ENCODE measurements at regions not wholly inside any gene's neighbourhood (a gene's known extent, or its start where the extent isn't known, plus 50 kb on each side); places are given as distances from the start of the nearest gene placed in this dataset.

DNA sequence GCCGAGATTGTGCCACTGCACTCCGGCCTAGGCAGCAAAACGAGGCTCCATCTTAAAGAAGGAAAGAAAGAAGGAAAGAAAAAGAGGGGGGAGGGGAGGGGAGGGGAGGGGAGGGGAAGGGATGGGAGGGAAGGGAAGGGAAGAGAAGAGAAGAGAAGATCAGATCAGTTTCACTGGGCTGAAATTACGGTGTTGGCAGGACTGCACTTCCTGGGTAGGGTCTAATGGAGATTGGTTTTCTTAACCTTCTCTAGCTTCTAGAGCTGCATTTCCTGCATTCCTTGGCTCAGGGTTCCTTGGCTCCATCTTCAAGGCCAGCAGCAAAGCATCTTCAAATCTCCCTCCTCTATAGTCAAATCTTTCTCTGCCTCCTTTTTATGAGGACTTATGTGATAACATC, 349.1 kb upstream of the CRIM1 start:
- TF ChIP-seq POLR2AphosphoS5 (IDR thresholded peaks at IDR 0.05; ENCODE audit: low read depth) (no peak), REST (IDR thresholded peaks at IDR 0.05; ENCODE audit: insufficient replicate concordance, low read depth) (no peak)
- TF ChIP-seq, protein P1, sequence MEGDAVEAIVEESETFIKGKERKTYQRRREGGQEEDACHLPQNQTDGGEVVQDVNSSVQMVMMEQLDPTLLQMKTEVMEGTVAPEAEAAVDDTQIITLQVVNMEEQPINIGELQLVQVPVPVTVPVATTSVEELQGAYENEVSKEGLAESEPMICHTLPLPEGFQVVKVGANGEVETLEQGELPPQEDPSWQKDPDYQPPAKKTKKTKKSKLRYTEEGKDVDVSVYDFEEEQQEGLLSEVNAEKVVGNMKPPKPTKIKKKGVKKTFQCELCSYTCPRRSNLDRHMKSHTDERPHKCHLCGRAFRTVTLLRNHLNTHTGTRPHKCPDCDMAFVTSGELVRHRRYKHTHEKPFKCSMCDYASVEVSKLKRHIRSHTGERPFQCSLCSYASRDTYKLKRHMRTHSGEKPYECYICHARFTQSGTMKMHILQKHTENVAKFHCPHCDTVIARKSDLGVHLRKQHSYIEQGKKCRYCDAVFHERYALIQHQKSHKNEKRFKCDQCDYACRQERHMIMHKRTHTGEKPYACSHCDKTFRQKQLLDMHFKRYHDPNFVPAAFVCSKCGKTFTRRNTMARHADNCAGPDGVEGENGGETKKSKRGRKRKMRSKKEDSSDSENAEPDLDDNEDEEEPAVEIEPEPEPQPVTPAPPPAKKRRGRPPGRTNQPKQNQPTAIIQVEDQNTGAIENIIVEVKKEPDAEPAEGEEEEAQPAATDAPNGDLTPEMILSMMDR (IDR thresholded peaks at IDR 0.05; ENCODE audit: insufficient read depth, low read length) = no peak

Data from HL-60 (cell line).